ENCODE measurements at regions not wholly inside any gene's neighbourhood (a gene's known extent, or its start where the extent isn't known, plus 50 kb on each side); places are given as distances from the start of the nearest gene placed in this dataset.
"Not testable (repeated sequence)": the region's sequence is repeated elsewhere in the genome, so short reads cannot be mapped to it uniquely, and the experiment has no call there.

GRCh38 chr12:33514893-33515292 is 75.3 kb upstream of the SYT10 start:
- DNase-seq, result no peak

GRCh38 chr12:33519566-33519965 is 79.9 kb upstream of the SYT10 start:
- DNase-seq, result no peak

- DNase-seq, result not testable (repeated sequence)
These were observed 81.1 kb upstream of the SYT10 start for GRCh38 chr12:33520505-33521302.

- no peak for DNase-seq
These were observed 89.4 kb upstream of the SYT10 start for GRCh38 chr12:33529031-33529430.

GRCh38 chr12:33529810-33530209 is 90.2 kb upstream of the SYT10 start:
- no peak for DNase-seq

GRCh38 chr12:33531261-33531660 is 91.6 kb upstream of the SYT10 start:
- DNase-seq, result no peak

- DNase-seq, result no peak
These were observed 93.9 kb upstream of the SYT10 start for GRCh38 chr12:33533527-33533926.

GRCh38 chr12:33536431-33536830 is 96.8 kb upstream of the SYT10 start:
- DNase-seq, result no peak

- DNase-seq, result no peak
These were observed 106.4 kb upstream of the SYT10 start for GRCh38 chr12:33546004-33546403.

- no peak for DNase-seq
These were observed 107.5 kb upstream of the SYT10 start for GRCh38 chr12:33547084-33547483.

GRCh38 chr12:33550214-33550613 is 110.6 kb upstream of the SYT10 start:
- not testable (repeated sequence) for DNase-seq

GRCh38 chr12:33551006-33551405 is 111.4 kb upstream of the SYT10 start:
- DNase-seq, result no peak

- no peak for DNase-seq
These were observed 115.5 kb upstream of the SYT10 start for GRCh38 chr12:33555128-33555527.

GRCh38 chr12:33560653-33561208 is 121.1 kb upstream of the SYT10 start:
- DNase-seq, result no peak

GRCh38 chr12:33562401-33562800 is 122.8 kb upstream of the SYT10 start:
- no peak for DNase-seq

GRCh38 chr12:33566403-33566802 is 126.8 kb upstream of the SYT10 start:
- DNase-seq, result no peak

GRCh38 chr12:33575346-33575745 is 135.7 kb upstream of the SYT10 start:
- DNase-seq, result no peak

GRCh38 chr12:33581613-33582122 is 142.0 kb upstream of the SYT10 start:
- no peak for DNase-seq

- DNase-seq, result no peak
These were observed 147.0 kb upstream of the SYT10 start for GRCh38 chr12:33586576-33586975.

GRCh38 chr12:33587354-33587753 is 147.7 kb upstream of the SYT10 start:
- peak; percentile 21 for DNase-seq

- peak; percentile 52 for DNase-seq
These were observed 148.4 kb upstream of the SYT10 start for GRCh38 chr12:33587784-33588712.

- no peak for DNase-seq
These were observed 149.2 kb upstream of the SYT10 start for GRCh38 chr12:33588725-33589405.

Measured in T1000 (cell line).